ENCODE measurements at regions not wholly inside any gene's neighbourhood (a gene's known extent, or its start where the extent isn't known, plus 50 kb on each side); places are given as distances from the start of the nearest gene placed in this dataset.

- H3F3A ChIP-seq (ENCODE audit: control insufficient read depth, insufficient read depth), result no peaks in the 10 kb centered on the region
- H3K79me2 ChIP-seq (ENCODE audit: control insufficient read depth, low read length), result no peaks in the 10 kb centered on the region
- H3K9me3 ChIP-seq (ENCODE audit: control insufficient read depth, insufficient read depth, low read length), result no peaks in the 10 kb centered on the region
- no peaks in the 10 kb centered on the region for H3K27me3 ChIP-seq (ENCODE audit: control insufficient read depth, low read length)
- H4K20me1 ChIP-seq (ENCODE audit: control insufficient read depth, insufficient read depth, low read depth, low read length), result no peaks in the 10 kb centered on the region
- no peak overlapping the region for H3K27ac ChIP-seq (ENCODE audit: low read depth, low read length)
- H3K4me1 ChIP-seq (ENCODE audit: control insufficient read depth, low read length), result no peaks in the 10 kb centered on the region
- H3K4me3 ChIP-seq (ENCODE audit: low read length), result no peak overlapping the region
- no peaks in the 10 kb centered on the region for H3K36me3 ChIP-seq (ENCODE audit: control insufficient read depth, low read length)
- H3K9me2 ChIP-seq (replicated peaks; ENCODE audit: control insufficient read depth, low read length), result no peaks in the 10 kb centered on the region
- no peak overlapping the region for H3K4me2 ChIP-seq (ENCODE audit: low read length)
- TF ChIP-seq, protein P1, sequence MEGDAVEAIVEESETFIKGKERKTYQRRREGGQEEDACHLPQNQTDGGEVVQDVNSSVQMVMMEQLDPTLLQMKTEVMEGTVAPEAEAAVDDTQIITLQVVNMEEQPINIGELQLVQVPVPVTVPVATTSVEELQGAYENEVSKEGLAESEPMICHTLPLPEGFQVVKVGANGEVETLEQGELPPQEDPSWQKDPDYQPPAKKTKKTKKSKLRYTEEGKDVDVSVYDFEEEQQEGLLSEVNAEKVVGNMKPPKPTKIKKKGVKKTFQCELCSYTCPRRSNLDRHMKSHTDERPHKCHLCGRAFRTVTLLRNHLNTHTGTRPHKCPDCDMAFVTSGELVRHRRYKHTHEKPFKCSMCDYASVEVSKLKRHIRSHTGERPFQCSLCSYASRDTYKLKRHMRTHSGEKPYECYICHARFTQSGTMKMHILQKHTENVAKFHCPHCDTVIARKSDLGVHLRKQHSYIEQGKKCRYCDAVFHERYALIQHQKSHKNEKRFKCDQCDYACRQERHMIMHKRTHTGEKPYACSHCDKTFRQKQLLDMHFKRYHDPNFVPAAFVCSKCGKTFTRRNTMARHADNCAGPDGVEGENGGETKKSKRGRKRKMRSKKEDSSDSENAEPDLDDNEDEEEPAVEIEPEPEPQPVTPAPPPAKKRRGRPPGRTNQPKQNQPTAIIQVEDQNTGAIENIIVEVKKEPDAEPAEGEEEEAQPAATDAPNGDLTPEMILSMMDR (IDR thresholded peaks at IDR 0.05; ENCODE audit: low read depth, low read length, poor library complexity, severe bottlenecking), result no peak
- TF ChIP-seq EZH2phosphoT487 (IDR thresholded peaks at IDR 0.05; ENCODE audit: borderline replicate concordance, low read length), result no peak
Measured at GRCh38 chr13:65265988-65266387, 1964.1 kb downstream of the PCDH9 start.

GRCh38 chr13:65264066-65264465 is 1966.1 kb downstream of the PCDH9 start:
- H3K4me1 ChIP-seq (ENCODE audit: control insufficient read depth, low read length), result no peaks in the 10 kb centered on the region
- H3K4me2 ChIP-seq (ENCODE audit: low read length), result no peak overlapping the region
- H3K79me2 ChIP-seq (ENCODE audit: control insufficient read depth, low read length), result no peaks in the 10 kb centered on the region
- H3F3A ChIP-seq (ENCODE audit: control insufficient read depth, insufficient read depth), result no peaks in the 10 kb centered on the region
- no peaks in the 10 kb centered on the region for H3K9me2 ChIP-seq (replicated peaks; ENCODE audit: control insufficient read depth, low read length)
- H4K20me1 ChIP-seq (ENCODE audit: control insufficient read depth, insufficient read depth, low read depth, low read length), result no peaks in the 10 kb centered on the region
- TF ChIP-seq, protein P1 (IDR thresholded peaks at IDR 0.05; ENCODE audit: low read depth, low read length, poor library complexity, severe bottlenecking), result no peak
- no peak for TF ChIP-seq EZH2phosphoT487 (IDR thresholded peaks at IDR 0.05; ENCODE audit: borderline replicate concordance, low read length)
- H3K9me3 ChIP-seq (ENCODE audit: control insufficient read depth, insufficient read depth, low read length), result no peaks in the 10 kb centered on the region
- no peak overlapping the region for H3K27ac ChIP-seq (ENCODE audit: low read depth, low read length)
- H3K4me3 ChIP-seq (ENCODE audit: low read length), result no peak overlapping the region
- no peaks in the 10 kb centered on the region for H3K27me3 ChIP-seq (ENCODE audit: control insufficient read depth, low read length)
- H3K36me3 ChIP-seq (ENCODE audit: control insufficient read depth, low read length), result no peaks in the 10 kb centered on the region

DNA sequence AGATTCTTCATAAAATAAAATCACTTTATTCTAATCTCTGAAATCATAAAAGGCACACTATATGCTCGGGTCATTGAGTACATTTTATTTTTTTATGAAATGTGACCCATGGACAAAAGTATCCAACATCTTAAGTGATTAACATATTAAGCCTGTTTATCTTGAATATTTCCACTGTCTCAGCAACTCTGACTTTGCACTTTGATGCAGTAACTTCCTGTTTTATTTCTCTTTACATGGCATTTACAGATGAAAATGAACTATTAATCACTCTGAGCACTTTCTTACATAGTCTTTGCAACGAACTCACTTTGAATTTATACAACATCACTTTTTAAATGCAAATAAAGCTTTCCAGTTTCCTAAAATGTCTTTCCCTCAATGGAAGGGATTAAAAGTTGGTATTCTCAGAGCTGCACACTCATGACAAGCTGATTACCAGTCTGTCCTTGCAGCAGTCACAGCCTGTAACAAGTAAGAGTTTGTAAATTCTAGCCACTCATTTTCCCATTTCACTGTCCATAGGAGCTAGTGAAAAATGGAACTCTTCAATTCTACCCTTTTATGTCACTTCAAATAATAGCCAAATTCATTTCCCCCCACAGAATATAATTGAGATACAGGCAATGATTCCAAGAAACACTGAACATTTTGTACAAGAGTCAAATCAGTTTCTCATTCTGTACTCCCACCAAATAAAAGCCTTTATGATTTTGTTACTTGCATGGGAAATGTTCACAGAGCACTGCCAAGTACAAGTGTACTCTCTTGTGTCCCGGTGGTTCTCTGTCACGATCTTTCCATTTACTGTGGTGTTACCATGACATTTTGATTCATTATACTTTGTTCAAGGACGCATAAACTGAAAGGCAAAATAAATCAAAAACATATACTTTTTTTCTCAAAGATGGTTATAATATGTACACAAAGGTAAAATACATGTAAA is 1968.9 kb downstream of the PCDH9 start:
- no peaks in the 10 kb centered on the region for H4K20me1 ChIP-seq (ENCODE audit: control insufficient read depth, insufficient read depth, low read depth, low read length)
- H3K27ac ChIP-seq (ENCODE audit: low read depth, low read length), result no peak overlapping the region
- no peaks in the 10 kb centered on the region for H3K9me3 ChIP-seq (ENCODE audit: control insufficient read depth, insufficient read depth, low read length)
- no peak overlapping the region for H3K4me3 ChIP-seq (ENCODE audit: low read length)
- H3K36me3 ChIP-seq (ENCODE audit: control insufficient read depth, low read length), result no peaks in the 10 kb centered on the region
- no peak for TF ChIP-seq EZH2phosphoT487 (IDR thresholded peaks at IDR 0.05; ENCODE audit: borderline replicate concordance, low read length)
- no peaks in the 10 kb centered on the region for H3K4me1 ChIP-seq (ENCODE audit: control insufficient read depth, low read length)
- no peaks in the 10 kb centered on the region for H3K79me2 ChIP-seq (ENCODE audit: control insufficient read depth, low read length)
- no peaks in the 10 kb centered on the region for H3K27me3 ChIP-seq (ENCODE audit: control insufficient read depth, low read length)
- H3F3A ChIP-seq (ENCODE audit: control insufficient read depth, insufficient read depth), result no peaks in the 10 kb centered on the region
- no peak overlapping the region for H3K4me2 ChIP-seq (ENCODE audit: low read length)
- no peaks in the 10 kb centered on the region for H3K9me2 ChIP-seq (replicated peaks; ENCODE audit: control insufficient read depth, low read length)

- Histone ChIP-seq H4K20me1 (ENCODE audit: control insufficient read depth, insufficient read depth, low read depth, low read length) (no peaks in the 10 kb centered on the region), H3K27me3 (ENCODE audit: control insufficient read depth, low read length) (no peaks in the 10 kb centered on the region), H3K27ac (ENCODE audit: low read depth, low read length) (no peak overlapping the region), H3F3A (ENCODE audit: control insufficient read depth, insufficient read depth) (no peaks in the 10 kb centered on the region), H3K9me3 (ENCODE audit: control insufficient read depth, insufficient read depth, low read length) (no peaks in the 10 kb centered on the region), H3K36me3 (ENCODE audit: control insufficient read depth, low read length) (no peaks in the 10 kb centered on the region), H3K4me2 (ENCODE audit: low read length) (no peak overlapping the region), H3K4me3 (ENCODE audit: low read length) (no peak overlapping the region), H3K79me2 (ENCODE audit: control insufficient read depth, low read length) (no peaks in the 10 kb centered on the region), H3K4me1 (ENCODE audit: control insufficient read depth, low read length) (no peaks in the 10 kb centered on the region), H3K9me2 (replicated peaks; ENCODE audit: control insufficient read depth, low read length) (no peaks in the 10 kb centered on the region)
- TF ChIP-seq, protein P1 (IDR thresholded peaks at IDR 0.05; ENCODE audit: low read depth, low read length, poor library complexity, severe bottlenecking), result no peak
- TF ChIP-seq EZH2phosphoT487 (IDR thresholded peaks at IDR 0.05; ENCODE audit: borderline replicate concordance, low read length), result no peak
Measured at GRCh38 chr13:65240773-65241172, 1989.4 kb downstream of the PCDH9 start.
